ENCODE measurements at regions not wholly inside any gene's neighbourhood (a gene's known extent, or its start where the extent isn't known, plus 50 kb on each side); places are given as distances from the start of the nearest gene placed in this dataset.
A peak's percentile ranks its signal among the peaks of the same experiment; 100 is the strongest.

DNA sequence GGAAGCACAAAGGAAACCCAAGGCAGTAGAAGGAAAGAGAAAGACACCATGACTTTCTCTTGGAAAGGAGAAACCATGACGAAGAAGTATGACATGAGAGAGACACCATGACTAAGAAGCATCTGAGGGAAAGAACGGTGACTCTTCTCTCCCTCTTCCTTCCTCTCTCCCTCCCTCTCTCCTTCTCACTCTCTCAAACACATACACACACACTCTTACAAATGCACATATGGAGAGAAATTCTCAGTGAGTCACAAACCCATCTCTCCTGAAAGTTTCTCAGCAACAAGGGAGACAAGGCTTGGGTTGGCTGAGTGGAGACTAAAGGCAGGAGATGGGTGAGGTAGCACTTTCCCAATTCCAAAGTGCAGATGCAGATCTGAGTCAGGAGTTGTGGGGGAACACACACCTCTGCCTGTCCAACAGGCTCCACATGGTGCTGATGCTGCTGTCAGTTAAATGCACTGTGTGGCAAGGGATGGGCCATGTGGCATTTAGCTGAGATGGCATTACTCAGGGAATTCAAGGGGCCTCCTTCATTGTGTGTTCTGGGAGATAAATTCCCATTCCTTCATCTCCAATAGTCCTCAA is 336.7 kb upstream of the C16orf82 start:
- no peak for DNase-seq

DNA sequence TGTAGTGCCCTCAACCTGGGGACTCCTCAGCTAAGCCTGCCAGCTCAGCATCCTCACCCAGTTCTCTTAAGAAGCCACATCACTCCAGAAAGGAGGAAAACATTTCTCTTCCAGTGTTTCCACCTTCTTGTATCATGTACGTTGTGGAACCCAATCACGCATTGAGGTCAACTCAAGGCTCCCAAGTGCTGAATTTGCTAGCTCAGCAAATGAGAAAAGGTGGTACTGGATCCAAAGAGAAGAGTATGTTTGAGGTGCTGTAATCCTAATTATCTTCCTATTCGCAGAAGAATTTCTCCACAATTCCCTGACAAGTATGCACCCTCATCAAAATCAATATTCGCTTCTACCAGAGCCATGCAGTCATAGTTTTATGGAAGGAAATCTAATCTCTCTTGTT is 335.0 kb upstream of the C16orf82 start:
- no peak for DNase-seq

- no peak for DNase-seq
Measured at GRCh38 chr16:26733710-26734109, 333.0 kb upstream of the C16orf82 start.

- DNase-seq = no peak
Measured at GRCh38 chr16:26735521-26735920, 331.2 kb upstream of the C16orf82 start.

- no peak for DNase-seq
Measured at GRCh38 chr16:26736084-26736483, 330.6 kb upstream of the C16orf82 start.

DNA sequence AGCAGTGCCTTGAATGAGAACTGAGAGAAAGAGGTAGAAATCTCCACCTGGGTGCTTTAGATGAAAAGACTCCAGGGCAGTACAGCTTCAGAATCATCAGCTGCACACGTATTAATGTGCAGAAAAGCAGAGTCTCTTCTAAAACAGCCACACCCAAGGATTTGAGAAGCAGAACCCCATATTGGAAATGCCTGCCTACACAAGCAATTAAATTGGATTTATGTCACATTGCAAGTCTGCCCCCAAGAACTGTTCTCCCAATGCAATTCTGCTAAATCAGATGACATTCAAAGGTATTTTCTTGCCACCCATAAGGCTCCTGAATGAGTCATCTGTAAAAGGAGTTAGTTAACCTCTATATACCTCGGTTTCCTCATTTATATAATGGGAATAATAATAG is 326.0 kb upstream of the C16orf82 start:
- DNase-seq = no peak

- DNase-seq = no peak
Measured at GRCh38 chr16:26742040-26742439, 324.7 kb upstream of the C16orf82 start.

- no peak for DNase-seq
Measured at GRCh38 chr16:26744430-26744829, 322.3 kb upstream of the C16orf82 start.

GRCh38 chr16:26747760-26748159 is 319.0 kb upstream of the C16orf82 start:
- DNase-seq = no peak

DNA sequence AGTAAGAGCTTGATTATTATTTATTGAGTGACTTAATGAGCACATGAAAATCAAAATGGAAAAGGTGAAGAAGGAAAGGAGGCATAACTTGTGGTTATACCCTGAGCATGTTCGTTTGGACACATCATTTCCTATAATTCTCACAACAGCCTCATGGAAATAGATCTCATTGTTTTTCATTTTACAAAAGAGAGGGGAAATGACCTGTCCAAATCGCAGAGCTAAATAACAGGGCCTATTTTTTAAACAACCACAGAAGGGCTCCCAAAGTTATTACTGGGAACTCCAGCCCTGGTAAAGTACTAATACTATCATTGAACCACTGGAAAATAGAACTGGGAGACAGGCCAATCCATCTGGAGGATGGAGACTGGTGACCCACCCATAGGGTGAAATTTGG is 317.7 kb upstream of the C16orf82 start:
- no peak for DNase-seq

DNA sequence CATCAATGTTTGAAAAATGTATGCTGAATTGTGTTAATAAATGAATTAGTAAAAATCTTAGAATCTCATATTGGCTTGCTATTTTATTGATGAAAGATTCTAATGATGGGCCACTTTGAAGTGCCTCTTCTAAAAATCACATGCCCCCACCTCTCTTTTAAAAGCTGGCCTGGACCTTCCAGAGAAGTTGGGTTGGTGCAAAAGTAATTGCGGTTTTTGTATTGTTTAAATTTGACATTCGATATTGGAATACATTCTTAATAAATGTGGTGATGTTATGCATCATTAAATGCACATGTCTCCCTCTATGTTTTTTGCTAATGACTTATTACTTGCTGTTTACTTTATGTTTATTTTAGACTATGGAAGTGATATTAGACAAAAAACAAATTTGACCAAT is 314.6 kb upstream of the C16orf82 start:
- DNase-seq = no peak

DNA sequence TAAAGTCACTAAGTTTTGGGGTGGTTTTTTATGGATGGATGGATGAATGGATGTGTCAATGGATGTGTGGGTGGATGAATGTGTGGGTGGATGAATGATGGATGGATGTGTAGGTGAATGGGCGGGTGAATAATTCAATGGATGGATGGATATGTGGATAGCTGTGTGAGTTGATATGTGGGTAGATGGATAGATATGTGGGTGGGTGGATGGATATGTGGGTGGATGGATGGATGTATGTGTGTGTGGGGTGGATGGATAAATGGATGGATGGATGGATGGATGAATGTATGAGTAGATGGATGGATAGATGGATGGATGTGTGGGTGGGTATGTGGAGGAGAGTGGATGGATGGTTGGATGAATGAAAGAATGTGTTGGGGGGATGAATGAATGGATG is 310.1 kb upstream of the C16orf82 start:
- DNase-seq = no peak

DNA sequence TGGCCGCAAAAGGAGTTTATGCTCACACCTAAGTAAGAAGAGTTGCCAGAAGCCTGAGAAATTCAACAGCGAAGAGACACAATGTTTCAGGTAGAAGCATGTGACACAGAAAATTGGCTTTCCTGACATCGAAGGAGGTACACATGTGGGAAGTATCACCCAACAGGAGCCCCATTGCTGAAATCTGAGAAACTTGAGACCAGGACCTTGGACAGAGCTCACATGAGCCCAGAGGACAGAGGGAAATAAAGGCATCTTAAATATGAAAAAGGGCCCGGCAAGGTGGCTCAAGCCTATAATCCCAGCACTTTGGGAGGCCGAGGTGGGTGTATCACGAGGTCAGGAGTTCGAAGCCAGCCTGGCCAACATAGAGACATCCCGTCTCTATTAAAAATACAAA is 304.1 kb upstream of the C16orf82 start:
- DNase-seq = no peak

- DNase-seq = peak; percentile 18
Measured at GRCh38 chr16:26765087-26765486, 301.6 kb upstream of the C16orf82 start.

DNA sequence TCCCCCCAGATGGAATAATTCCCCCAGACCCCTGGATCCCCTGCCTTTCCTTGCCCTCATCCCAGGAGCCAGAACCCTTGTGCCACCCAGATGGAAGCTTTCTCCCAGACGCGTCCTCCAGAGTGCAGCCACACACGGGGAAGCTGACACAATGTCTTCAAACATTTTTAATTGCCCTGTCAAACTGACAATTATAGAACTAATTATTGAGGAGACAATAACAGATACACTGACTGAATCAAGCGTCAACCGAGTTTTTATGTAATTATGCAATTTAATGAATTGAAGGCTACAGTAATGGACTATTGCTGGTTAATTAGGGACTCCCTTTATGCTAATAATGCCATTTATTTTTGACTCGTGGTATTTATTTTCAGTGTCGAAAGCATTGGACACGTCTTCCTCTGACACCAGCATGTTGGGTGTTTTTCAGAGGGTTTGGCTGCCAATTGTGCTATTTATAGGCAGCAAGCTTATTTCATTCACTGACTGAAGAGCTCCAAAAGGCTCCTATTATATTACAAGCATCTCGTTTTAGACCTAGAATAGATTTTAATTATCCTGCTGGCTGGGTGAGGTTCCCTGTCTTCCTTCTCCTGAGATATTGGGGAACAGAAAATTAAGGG is 298.2 kb upstream of the C16orf82 start:
- no peak for DNase-seq

- no peak for DNase-seq
Measured at GRCh38 chr16:26770547-26770946, 296.2 kb upstream of the C16orf82 start.

GRCh38 chr16:26772503-26772902 is 294.2 kb upstream of the C16orf82 start:
- peak; percentile 57 for DNase-seq

GRCh38 chr16:26777821-26778220 is 288.9 kb upstream of the C16orf82 start:
- no peak for DNase-seq

DNA sequence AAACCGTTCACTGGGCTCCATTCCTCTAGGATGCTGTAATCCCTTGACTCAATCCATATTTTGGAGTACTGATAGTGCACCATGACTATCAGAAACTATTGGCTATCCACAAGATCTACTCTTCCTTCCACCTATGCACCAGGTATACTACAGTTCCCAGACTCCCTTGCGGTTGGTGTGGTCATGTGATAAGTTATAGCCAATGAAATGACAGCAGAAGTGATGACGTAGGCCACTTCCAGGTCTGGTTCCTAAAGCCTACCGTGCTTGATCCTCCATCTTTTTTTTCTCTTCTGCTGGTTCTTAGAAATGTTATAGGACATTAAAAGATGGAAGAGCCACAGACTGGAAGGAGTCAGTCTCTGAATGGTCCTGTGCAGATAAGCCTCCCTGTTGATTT is 278.8 kb upstream of the C16orf82 start:
- DNase-seq = peak; percentile 9

GRCh38 chr16:26791169-26791568 is 275.6 kb upstream of the C16orf82 start:
- DNase-seq = no peak

- peak; percentile 52 for DNase-seq
Measured at GRCh38 chr16:26795184-26795583, 271.5 kb upstream of the C16orf82 start.

DNA sequence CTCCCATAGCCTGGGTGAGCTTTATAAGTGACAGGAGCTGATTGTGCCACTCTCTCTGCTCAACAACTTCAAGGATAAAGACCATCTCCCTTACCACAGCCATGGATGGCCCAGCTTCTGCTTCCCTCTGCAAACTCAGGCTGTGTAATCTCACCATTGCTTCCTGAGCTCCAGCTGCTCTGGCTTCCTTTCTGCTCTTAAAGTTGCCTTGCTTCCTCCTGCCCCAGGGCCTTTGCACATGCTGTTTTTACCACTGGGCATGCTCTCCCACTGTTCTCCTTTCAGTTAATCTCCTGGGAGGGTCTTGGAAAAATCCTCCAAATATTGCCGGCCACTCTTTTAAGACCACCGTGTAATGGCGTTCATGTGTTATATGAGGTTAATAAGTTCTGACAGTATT is 265.1 kb upstream of the C16orf82 start:
- no peak for DNase-seq

GRCh38 chr16:26802440-26802839 is 264.3 kb upstream of the C16orf82 start:
- DNase-seq = no peak

DNA sequence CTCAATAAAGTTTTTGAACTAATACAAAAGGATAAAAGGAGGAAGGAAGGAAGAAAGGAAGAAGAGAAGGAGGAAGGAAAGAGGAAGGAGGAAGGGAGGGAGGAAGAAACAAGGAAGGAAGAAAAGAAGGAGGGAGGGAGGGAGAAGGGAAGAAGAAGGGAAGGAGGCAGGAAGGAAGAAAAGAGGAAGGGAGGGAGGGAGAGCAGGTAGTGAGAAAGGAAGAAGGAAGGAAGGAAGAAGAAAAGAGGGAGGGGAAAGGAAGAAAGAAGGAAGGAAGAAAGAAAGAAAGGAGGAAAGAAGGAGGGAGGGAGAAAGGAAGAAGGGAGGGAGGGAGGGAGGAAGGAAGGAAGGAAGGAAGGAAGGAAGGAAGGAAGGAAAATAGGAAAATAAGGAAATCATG is 263.8 kb upstream of the C16orf82 start:
- no peak for DNase-seq

- no peak for DNase-seq
Measured at GRCh38 chr16:26806657-26807056, 260.1 kb upstream of the C16orf82 start.
